AG08395 (cell line): ENCODE measurements at regions not wholly inside any gene's neighbourhood (a gene's known extent, or its start where the extent isn't known, plus 50 kb on each side); places are given as distances from the start of the nearest gene placed in this dataset.
A peak's percentile ranks its signal among the peaks of the same experiment; 100 is the strongest.
"Not testable (repeated sequence)": the region's sequence is repeated elsewhere in the genome, so short reads cannot be mapped to it uniquely, and the experiment has no call there.

ENCODE experiments used
- DNase-seq: peaks from one replicate; pipeline ENCODE4 v3.0.0; 2012; ENCODE audit warnings: mixed read lengths, low spot score

DNA sequence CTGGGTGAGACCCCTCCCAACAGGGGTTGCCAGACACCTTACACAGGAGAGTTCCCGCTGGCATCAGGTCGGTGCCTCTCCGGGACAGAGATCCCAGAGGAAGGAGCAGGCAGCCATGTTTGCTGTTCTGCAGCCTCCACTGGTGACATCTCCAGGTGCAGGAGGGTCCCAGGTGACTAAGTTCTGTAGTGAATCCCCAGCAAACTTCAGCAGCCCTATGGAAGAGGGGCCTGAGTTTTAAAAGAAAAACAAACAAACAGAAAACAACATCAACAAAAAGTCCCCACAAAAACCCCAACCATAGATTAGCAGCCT is 515.1 kb downstream of the FRK start:
- DNase-seq = no peak

DNA sequence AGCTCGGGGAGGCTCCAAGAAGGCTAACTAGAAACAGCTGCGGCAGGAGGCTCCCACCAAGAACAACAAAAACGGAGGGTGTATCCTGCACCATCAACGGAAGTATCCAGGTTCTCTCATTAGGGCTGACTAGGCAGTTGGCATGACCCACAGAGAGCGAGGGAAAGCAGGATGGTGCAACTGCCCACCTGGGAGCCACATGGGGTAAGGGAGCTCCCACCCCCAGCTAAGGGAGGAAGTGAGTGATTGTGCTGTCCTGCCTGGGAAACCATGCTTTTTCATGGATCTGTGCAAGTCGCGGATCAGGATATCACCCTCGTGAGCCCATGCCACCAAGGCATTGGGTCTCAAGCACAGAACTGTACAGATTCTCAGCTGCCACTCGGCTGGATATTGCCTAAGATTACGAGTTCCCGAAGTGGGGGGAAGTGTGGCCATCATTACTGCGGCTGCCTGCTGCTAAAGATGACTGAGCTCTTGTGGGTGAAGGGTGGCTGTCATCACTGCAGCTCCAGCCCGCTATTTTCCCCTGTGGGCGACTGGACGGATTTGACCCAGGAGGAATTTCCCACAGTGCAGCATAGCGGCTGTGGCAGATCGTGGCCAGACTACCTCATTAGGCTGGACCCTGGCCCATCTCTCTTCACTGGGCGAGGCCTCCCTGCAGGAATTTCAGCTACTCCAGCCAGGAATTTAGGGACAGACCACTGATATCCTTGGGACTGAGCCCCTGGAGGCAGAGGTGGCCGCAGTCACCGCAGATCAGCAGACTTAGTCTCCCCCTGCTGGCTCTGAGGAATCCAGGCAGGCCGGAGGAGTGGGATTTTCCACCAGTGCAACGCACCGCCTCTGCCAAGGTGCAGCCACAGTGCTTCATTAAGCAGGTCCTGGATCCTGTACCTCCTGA is 515.7 kb downstream of the FRK start:
- no peak for DNase-seq

GRCh38 chr6:115540077-115540869 is 520.4 kb downstream of the FRK start:
- DNase-seq = no peak

DNA sequence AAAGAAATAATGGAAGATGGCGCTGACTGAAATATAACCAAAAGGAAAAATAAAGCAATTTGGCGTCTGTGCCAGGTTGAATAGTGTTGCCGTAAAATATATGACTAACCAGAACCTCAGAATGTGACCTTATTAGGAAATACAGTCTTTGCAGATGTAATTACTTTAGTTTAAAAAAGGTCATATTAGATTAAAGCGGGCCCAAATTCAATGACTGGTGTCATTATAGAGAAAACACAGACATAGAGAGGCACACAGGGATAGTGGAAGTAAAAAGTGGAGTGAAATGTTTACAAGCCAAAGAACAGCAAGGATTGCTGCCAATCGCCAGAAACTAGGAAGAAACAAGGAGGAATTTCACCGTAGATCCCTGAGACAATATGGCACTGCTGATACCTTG is 521.2 kb downstream of the FRK start:
- DNase-seq = no peak

DNA sequence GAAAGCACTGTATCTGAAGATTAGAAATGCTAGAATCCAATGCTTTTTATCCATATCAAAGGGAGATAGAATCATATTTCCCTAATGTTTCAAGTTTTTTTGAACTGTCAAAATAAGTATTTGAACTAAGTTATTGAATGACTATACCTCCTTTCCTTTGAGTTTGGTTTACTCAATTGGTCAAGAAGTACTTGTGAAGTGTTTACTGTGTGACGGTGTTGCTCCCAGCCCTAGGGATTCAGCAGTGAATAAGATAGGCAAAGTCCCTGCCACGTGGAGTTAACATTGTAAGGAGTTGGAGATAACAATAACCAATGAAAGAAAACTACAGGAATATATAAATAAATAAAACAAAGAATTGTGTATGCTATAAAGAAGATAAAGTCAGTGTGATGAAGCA is 535.9 kb downstream of the FRK start:
- no peak for DNase-seq

DNA sequence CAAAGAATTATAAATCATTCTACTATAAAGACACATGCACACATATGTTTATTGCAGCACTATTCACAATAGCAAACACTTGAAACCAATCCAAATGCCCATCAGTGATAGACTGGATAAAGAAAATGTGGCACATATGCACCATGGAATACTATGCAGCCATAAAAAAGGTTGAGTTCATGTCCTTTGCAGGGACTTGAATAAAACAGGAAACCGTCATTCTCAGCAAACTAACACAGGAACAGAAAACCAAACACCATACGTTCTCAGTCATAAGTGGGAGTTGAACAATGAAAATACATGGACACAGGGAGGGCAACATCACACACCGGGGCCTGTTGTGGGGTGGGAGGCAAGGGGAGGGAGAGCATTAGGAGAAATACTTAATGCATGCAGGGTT is 538.9 kb downstream of the FRK start:
- not testable (repeated sequence) for DNase-seq

- DNase-seq = peak; percentile 83
Measured at GRCh38 chr6:115514656-115515055, 546.0 kb downstream of the FRK start.

- DNase-seq = no peak
Measured at GRCh38 chr6:115512923-115513322, 547.8 kb downstream of the FRK start.

- DNase-seq = no peak
Measured at GRCh38 chr6:115511771-115512170, 548.9 kb downstream of the FRK start.

- DNase-seq = not testable (repeated sequence)
Measured at GRCh38 chr6:115502432-115502831, 558.3 kb downstream of the FRK start.

GRCh38 chr6:115495184-115495583 is 565.5 kb downstream of the FRK start:
- DNase-seq = no peak

DNA sequence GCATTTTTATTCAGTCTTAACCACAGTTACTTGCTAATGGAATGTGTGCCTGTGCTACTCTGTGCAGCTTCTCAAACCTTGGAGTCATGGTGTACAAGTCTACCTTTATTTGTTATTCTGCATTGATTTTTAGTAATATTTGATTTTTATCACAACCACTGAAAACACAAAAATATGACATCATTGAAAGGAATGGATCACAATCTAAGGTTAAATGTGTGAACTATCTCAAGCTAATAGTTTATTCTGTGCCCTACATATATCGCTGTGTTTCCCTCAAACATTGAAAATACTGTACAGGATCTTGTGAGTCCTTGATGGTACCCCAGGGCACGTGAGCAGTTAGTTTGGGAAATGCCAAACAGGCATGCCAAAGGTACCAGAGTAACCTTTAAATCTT is 573.4 kb downstream of the FRK start:
- DNase-seq = no peak

DNA sequence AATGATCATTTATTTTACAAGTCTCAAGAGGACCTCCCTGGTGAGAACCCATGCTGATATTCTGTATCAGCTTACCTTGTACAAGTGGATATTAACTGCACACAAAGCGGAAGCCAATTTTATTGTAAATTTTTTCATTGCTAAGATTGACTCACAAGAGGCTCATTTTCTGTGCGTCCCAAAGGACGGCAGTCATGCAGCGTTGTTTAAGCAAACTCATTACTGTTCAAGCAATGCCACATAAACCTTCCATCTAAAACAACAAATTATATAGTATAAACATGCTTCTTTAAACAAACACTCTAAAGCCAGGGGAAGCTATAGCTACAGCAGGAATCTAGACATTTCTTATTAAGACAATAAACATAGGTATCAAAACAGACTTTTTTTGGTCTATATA is 575.3 kb downstream of the FRK start:
- no peak for DNase-seq

DNA sequence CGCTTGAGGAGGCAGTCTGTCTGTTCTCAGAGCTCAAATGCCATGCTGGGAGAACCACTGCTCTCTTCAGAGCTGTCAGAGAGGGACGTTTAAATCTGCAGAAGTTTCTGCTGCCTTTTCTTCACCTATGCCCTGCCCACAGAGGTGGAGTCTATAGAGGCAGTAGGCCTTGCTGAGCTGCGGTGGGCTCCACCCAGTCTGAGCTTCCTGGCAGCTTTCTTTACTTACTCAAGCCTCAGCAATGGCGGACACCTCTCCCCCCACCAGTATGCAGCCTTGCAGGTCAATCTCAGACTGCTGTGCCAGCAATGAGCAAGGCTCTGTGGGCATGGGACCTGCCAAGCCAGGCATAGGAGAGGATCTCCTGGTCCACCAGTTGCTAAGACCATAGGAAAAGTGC is 580.1 kb downstream of the FRK start:
- not testable (repeated sequence) for DNase-seq

DNA sequence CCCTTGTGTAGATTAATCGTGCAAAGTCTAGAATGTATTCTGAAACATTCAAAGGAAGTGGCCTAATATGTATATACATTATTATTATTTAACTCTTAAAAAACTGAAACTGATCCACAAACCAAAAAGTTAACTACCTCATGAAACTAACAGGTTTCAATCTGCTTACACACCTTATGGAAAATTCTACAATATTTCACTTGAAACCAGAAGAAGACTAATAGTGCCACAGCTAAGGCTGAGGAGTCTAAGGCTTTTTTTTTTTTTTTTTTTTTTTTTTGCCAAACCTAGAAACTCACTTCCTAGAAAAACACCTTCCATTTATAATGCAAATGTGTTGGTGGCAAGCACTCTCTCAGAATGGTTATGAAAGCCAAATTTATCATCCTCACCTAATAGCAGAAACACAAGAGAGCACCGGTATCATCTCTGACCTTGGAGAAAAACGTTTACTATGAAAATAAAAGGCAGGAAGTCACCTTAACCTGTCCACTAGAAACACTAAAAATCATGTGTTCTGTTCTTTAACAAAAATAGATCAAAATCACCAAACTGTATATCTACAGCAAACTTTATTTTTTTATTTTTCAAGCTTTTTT is 586.1 kb downstream of the FRK start:
- DNase-seq = no peak

DNA sequence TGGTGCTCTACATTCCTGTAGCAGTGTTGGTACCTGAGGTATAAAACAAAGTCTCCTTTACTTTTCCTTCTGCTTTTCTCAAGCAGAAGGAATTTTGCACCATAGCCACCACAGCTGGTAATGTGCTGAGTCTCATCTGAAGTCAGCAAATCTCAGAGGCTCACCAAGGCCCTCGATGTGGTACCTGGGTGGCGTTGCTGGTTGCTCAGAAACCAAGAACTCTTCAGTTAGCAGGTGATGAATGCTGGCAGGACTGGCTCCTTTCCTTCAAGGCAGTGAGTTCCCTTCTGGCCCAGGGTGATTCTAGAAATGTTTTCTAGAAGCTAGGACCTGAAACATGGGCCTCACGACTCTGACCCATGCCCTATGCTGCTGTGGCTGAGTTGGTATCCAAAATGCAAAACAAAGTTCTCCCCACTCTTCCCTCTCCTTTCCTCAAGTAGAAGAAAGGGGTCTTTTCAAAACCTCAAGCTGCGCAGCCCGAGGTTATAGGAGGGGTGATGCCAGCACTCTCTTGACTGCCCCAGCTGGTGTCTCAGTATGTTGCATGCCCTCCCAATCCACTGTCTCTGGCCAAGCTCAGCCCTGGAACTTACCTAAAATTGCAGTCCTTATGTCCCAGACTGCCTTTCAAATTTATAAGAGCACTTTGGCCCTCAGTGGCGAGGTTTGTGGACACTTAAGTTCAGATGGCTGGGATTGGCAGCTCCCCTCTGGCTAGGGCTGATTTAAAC is 592.3 kb downstream of the FRK start:
- no peak for DNase-seq

DNA sequence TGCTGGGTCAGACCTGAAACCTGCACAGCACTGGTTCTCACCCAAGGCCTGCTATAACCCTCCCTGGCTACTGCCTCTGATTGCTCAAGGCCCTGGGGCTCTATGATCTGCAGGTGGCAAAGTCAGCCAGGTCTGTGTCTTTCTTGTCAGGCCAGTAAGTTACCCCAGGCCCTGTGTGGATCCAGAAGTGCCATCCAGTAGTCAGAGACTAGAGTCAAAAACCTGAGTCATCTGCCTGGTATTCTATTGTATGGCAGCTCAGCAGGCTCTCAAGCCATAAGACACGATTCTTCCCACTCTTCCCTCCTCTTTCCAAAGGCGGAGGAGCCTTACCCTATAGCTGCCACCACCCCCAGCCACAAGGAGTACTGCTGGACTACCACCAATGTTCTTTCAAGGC is 593.0 kb downstream of the FRK start:
- no peak for DNase-seq

GRCh38 chr6:115460913-115461312 is 599.8 kb downstream of the FRK start:
- DNase-seq = no peak

- no peak for DNase-seq
Measured at GRCh38 chr6:115456848-115457247, 603.8 kb downstream of the FRK start.

- DNase-seq = no peak
Measured at GRCh38 chr6:115443825-115444478, 616.7 kb downstream of the FRK start.

DNA sequence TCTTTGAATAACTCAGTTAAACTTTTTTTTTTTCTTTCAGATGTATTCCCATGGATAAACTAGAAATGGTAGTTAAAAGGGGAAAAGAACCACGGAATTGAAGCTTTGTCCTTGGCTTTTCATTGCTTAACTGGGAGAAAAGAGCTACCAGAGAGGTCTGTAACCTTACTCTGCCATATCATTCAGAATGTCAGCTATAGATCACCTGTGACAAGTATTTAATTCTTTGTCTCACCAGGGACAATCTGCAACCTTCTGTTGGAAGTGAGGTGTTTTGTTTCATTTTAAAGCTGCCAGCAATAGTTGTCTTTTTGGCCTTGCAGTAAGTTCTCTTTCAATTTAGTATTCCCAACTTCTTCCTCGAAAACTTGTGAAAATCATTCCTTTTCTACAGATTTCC is 618.4 kb downstream of the FRK start:
- no peak for DNase-seq

DNA sequence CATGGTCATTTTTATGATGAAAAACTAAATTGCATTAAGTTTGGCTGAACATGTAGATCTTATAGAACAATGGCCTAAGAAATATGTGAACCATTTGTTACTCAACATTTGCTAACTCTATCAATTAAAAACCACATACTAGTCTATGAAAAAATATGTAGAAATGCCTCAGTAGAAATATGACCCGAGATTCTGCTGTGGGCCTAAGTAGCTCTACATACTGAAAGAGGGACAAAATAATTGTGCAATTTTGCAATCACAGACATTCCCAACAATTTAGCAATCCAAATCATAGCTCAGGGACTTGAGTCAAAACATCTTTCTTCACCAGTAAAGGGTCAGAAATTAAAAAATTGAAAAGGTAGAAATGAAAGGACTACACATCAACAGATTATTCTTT is 619.0 kb downstream of the FRK start:
- DNase-seq = peak; percentile 29
